ENCODE measurements at regions not wholly inside any gene's neighbourhood (a gene's known extent, or its start where the extent isn't known, plus 50 kb on each side); places are given as distances from the start of the nearest gene placed in this dataset.

- TF ChIP-seq EZH2 (IDR thresholded peaks at IDR 0.05) (no peak), POLR2AphosphoS5 (IDR thresholded peaks at IDR 0.05; ENCODE audit: borderline replicate concordance, low read depth, low read length) (no peak)
These were observed 1783.6 kb upstream of the FLRT2 start for GRCh38 chr14:83746336-83746735.
